HG03175 (cell line): ENCODE measurements at regions not wholly inside any gene's neighbourhood (a gene's known extent, or its start where the extent isn't known, plus 50 kb on each side); places are given as distances from the start of the nearest gene placed in this dataset.
A peak's percentile ranks its signal among the peaks of the same experiment; 100 is the strongest.

Experiments used
- ATAC-seq: cut with Tn5 transposase; IDR thresholded peaks from one replicate; pipeline ENCODE4 v1.9.1; 2021; ENCODE audit warnings: mild to moderate bottlenecking, moderate library complexity; ENCODE audit not compliant: unreplicated experiment

- ATAC-seq: peak; percentile 89
These were observed 82.2 kb upstream of the ITGA4 start for GRCh38 chr2:181374781-181375675.

GRCh38 chr2:181376442-181376841, 80.7 kb upstream of the ITGA4 start:
- ATAC-seq: no peak

GRCh38 chr2:181376999-181377398, 80.2 kb upstream of the ITGA4 start:
- no peak for ATAC-seq

GRCh38 chr2:181378491-181378890, 78.7 kb upstream of the ITGA4 start:
- ATAC-seq: no peak

GRCh38 chr2:181380581-181380980, 76.6 kb upstream of the ITGA4 start:
- no peak for ATAC-seq

- no peak for ATAC-seq
These were observed 72.3 kb upstream of the ITGA4 start for GRCh38 chr2:181384923-181385322.

- no peak for ATAC-seq
These were observed 67.7 kb upstream of the ITGA4 start for GRCh38 chr2:181389524-181389923.

DNA sequence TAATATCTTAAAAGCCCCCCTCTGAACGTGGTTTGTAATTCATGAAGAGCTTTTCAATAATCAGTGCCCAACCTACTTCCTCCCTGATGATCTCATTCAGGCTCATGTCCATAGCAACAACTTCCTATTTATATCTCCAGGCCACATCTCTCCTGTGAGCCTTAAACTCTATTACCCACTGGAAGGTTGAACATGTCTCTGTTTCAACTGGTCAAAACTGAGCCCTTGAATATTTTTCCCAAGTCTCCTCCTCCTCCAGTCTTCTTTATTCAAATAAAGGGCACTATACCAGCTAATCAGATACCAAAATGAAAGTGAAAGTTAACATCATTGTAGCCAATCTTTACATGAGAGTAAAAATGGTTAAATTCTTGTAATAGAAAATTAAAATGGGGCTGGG, 63.7 kb upstream of the ITGA4 start:
- ATAC-seq: peak; percentile 78

DNA sequence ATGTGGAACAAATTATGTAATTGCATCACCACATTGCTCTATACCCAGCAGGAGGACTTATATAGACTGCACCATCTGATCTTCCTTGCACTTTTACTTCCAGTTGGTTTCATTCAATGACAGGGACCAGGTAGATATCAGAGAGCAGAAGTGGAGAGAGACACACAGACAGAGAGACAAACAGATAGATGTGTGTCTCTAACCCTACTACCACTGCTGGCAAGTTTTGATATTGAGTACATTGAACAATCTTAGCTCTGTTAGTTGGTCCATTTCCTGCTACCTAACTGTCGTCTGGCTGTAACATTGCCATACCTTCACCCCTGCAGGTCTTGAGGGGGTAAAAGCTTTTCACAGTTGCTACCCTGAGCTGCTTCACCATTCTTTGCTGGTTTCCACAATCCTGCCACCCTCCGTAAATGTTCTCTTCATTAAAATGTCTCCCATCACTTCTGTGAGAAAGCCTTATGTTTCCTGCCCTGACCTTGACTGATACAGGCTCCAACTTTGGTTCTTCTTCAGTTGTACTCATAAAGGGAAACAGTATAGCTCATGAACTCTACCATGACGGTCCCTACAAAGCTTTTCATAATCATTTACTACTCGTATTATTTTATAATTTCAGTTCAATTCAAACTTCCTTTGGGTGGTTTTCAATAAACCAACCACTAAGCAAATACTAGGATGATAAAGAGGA, 62.3 kb upstream of the ITGA4 start:
- ATAC-seq: no peak

DNA sequence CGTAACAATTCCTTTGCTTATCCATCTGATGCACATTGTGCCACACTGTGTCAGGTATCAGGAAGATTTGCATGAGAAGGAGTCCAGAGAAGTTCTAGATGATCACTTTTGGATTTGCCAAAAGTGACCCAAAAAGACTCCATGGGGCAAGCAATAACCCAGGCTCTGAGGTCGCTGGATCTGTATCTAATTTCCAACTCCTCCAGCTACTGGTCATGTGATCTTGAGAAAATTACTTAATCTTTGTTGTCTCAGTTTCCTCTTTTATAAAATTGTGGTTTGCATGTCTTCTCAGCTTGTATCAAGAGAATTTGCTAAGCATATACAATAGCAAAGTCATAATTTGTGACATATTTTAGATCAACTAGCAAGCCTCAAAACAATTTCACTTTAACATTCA, 61.3 kb upstream of the ITGA4 start:
- ATAC-seq: no peak

GRCh38 chr2:181396256-181397123, 60.7 kb upstream of the ITGA4 start:
- ATAC-seq: no peak

- no peak for ATAC-seq
These were observed 59.9 kb upstream of the ITGA4 start for GRCh38 chr2:181397331-181397730.

DNA sequence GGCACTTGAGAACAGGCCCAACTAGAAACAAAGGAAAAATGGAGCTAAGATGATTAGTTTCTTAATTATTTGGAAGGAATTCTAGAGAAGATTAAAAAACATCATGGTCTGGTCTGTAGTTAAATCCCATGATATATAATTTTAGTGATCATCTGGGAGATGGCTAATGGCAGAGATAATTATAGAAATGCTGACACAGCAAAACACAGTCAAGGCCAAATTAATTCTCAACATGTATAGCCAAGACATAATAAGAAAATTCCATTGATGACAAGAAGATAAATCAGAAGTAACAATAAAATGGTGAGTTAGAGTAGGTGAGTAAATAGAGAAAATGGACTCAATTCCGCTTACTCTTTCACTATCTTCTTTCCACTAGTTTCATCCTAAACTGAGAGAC, 59.2 kb upstream of the ITGA4 start:
- ATAC-seq: no peak

GRCh38 chr2:181399027-181399426, 58.2 kb upstream of the ITGA4 start:
- ATAC-seq: no peak

DNA sequence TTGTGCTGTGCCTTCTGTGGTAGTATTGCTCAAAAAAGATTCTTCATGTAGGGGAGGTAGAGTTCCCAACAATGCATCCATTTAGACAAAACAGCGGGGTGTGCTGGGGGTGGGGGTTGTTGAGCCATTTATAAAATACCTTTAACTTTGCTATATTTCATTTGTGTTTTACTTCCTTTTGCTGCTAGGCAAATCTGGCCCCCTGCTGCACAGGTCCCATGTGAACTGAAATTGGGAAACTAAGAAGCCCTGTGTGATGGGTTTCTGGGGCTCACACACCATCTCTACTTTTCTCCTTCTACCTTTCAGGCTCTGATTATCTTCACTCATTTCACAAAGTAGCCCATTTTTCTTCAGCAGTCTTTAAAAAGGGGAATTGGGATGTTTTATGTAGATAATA, 52.7 kb upstream of the ITGA4 start:
- no peak for ATAC-seq

GRCh38 chr2:181407171-181407570, 50.0 kb upstream of the ITGA4 start:
- ATAC-seq: no peak
